SU-DHL-6 (cell line): ENCODE measurements at regions not wholly inside any gene's neighbourhood (a gene's known extent, or its start where the extent isn't known, plus 50 kb on each side); places are given as distances from the start of the nearest gene placed in this dataset.
"Not testable (repeated sequence)": the region's sequence is repeated elsewhere in the genome, so short reads cannot be mapped to it uniquely, and the experiment has no call there.

Experiments used
- CTCF ChIP-seq: fragments of 200-600 bp; sonication (generic); IDR thresholded peaks from one replicate; pipeline ENCODE4 v1.5.1; 2017; ENCODE audit warnings: antibody characterized with exemption, mild to moderate bottlenecking, low read length, moderate library complexity; ENCODE audit not compliant: insufficient read depth, poor library complexity, severe bottlenecking
- EZH2phosphoT487 ChIP-seq: fragments of 200-600 bp; sonication (generic), shearing (Covaris generic); conservative IDR thresholded peaks from 2 replicates; pipeline ENCODE4 v1.6.1; 2018; ENCODE audit warnings: mild to moderate bottlenecking, antibody characterized with exemption, low read length, moderate library complexity, mixed read lengths

- TF ChIP-seq CTCF, EZH2phosphoT487: not testable (repeated sequence)
Measured at GRCh38 chr20:41685145-41685544, 67.0 kb upstream of the CHD6 start.
